UCSD-AML1 (cell line): ENCODE measurements at regions not wholly inside any gene's neighbourhood (a gene's known extent, or its start where the extent isn't known, plus 50 kb on each side); places are given as distances from the start of the nearest gene placed in this dataset.

Experiments used
- DNase-seq: peaks from one replicate; lab custom pipeline; 2025; ENCODE audit not compliant: unreplicated experiment; lab: John Stamatoyannopoulos, UW

DNA sequence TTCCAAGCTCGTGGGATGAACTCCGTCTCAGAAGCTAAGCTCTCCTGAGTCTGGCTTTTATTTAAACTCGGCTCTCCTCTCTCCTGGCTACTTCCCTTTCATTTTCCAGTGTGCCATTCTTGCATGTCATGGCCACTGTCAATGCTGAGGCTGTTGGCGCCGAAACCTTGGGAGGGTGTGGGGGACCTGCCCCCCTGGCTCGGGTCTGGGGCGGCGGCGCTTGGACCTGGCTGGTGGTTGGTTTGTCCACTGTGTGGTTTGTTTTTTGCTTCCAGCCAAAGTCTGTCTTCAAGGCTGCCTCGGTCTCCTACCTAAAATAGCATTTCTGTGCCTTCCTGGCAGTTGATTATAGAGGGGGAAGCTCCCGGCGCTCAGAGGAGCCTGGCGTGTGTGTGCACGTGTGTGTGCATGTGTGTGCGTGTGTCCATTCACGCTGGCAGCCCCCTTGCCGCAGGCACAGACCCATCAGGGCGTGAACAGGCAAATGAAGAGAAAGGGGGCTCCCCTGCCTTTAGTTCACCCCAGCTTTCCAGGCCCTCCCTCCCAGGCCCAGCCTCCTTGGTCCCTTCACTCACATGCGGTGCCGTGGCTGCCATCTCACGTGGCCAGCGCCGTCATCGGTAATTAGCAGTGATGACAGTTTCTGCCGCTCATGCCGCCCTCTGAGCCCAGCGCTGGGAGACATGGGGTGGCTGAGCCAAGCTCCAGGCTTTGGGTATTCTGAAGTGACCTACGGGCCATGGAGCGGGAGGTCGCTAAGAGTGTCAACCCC is 179.9 kb downstream of the SEC14L1 start:
- peak; percentile 45 for DNase-seq

DNA sequence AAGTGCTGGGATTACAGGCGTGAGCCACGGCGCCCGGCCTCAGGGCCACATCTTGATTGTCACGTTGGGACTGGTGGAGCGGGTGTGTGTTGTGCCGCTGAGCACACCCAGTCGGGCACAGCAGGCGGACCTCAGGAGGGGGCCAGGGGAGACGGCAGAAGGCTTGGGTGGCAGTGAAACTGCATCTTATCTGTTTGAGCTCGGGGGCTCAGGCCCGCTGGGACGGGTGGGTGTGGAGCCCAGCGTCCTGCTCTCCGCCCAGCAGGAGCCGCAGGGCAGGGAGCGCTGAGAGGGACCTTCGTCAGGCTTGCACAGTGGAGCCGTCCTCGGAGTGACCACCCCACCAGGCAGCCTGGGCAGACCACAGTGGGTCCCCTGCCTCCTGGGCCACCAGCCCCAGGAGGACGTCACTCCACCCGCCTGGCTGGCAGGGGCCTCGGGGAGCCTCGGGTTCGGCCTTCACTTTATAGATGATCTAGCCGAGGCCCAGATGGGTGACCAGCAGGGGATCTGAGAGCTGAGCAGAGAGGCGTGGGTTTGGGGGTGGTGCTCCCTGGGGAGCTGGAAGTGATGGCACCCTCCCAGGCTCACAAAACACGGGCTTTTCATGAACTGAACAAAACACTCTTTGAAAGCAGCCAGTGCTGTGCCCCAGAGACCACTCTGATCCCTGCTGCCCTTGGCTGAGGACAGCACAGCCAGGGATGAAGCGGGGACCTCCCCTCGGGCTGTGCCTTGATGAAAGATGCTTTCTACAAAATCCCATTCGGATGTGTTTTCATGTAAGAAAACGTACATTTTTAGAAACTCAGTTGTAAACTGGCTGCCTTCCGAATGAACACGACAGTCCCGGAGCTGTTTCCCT is 181.1 kb downstream of the SEC14L1 start:
- no peak for DNase-seq

DNA sequence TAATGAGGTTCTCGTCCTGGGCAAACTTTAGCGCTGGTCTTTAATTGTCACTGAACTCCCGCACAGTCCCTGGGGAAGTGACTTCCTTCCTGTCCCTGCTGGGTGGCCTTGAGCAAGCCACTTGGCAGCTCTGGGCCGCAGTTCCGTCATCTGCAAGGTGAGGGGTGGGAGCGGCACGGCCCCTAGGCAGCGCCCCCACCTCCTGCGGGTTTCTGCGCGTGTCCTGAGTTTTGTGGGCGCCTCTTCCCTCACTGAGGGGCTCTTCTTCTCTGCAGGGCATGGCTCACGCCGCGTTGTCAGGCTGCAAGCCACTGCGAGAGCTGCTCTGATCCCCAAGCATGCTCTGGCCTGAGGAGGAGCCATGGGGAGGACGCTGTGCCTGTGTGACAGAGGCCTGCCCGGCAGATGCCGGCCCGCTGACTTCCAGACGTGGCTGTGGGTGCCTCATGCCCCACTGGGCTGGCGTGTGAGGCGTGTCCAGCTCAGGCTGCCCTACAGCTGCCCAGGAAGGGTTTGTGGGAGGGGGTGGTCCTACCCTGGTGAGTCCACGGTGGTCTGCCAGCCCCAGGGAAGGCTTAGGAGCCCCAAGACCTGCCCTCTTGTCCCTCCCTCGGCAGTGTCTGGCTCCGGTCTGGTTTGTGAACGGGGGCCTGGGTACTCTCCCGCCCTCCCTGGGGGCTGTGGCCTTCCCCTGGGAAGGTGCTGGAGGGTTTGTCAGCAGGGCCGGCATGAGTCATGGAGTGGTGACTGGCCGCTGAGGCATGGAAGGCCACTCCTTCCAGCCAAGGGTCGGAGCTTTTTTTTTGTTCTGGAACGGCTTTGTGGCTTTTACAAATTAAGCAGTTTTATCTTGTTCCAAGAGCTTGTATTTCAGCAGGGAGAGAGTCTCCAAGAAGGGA is 182.0 kb downstream of the SEC14L1 start:
- DNase-seq, result peak; percentile 65

DNA sequence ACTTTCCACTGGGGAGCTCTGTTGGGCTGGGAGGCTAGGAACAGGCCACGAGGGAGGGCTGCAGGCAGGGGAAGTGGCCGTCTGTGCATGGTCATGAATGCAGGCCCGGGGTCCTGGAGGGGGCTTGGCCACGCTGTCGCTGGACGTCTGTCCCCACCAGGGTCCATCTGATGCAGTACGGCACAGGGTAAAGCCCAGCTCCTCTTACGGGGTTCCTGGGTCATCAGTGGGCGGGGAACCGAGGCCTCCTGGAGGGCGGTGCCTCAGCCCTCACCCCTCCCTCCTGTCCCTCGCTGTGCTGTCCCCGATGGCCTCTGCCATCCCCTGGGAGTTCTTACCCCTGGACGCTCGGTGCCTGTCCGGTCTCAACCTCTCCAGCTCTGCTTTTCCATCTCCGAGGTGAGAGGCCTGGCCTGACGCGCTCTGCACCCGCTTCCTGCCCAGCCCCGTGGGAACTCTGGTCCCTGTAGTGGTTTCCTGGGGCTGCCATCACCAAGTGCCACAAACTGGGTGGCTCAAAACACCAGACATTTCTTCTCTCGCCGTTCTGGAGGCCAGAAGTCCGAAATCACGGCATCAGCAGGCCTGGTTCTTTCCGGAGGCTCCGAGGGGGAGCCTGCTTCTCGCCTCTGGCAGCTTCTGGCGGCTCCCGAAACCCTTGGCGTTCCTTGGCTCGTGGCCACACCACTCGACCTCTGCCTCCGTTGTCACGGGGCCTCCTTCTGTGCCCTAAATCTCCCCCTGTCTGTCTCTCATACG is 182.8 kb downstream of the SEC14L1 start:
- DNase-seq, result peak; percentile 59

DNA sequence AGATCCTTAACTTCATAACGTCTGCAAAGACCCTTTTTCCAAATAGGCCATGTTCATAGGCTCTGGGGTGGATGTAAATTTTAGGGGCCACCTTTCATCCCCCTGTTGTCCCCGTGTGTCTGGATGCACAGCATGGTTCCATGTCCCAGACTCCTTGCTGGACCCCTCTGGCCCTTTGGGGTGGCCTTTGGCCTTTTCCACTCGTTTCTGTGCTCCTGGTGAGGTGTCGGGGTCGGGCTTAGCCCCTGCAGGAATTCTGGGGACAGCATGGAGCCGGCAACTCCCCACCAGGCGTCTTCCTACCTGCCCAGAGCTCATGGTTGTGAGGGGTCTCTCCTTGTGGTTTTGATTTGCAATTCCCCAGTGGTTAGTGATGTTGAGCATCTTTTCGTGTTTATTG is 183.5 kb downstream of the SEC14L1 start:
- no peak for DNase-seq

DNA sequence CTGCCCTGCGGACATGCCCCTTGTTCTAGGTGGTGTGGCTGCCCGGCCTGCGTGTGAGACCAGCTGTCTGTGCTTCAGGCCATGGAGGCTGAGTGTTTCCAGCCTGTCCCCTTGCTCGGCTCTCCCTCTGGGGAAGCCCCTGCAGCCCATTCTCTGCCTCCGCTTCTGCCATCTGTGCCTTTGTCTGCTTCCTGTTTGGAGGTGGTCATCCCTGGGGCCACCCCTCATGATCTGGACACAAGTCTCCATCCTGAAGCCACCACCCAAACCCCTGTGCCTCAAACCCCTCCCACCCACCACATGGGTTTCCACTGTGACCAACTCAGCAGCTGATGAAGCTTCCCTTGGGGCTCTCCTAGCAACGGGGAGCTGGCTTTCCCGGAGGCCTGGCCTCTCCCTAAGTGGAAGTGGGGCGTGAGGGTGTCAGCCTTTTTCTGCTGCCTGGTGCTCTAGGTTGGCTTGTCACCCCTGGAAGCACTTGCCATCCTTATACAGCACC is 184.9 kb downstream of the SEC14L1 start:
- no peak for DNase-seq

DNA sequence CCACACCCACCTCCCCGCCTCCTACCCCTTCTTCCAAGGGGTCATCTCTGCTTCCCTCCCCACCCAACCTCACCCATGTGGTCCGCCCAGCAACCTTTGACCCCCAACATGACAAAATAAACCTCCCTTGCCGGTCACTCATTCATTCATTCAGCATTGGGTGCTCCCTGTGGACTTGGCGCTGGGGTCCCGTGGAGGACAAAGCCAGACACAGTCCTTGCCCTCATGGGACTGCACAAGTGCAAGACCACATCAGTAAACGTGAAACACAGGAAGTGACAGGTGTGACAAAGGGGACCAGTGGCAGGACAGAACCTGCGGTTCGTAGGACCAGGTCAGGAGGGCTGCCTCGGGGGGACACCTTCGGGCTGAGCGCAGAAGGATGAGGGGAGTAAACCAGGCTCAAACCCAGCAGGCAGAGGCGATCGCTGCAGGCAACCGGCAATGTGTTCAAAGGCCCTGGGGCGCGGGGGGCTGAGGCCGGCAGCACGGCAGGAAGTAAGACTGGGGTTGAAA is 185.4 kb downstream of the SEC14L1 start:
- no peak for DNase-seq

DNA sequence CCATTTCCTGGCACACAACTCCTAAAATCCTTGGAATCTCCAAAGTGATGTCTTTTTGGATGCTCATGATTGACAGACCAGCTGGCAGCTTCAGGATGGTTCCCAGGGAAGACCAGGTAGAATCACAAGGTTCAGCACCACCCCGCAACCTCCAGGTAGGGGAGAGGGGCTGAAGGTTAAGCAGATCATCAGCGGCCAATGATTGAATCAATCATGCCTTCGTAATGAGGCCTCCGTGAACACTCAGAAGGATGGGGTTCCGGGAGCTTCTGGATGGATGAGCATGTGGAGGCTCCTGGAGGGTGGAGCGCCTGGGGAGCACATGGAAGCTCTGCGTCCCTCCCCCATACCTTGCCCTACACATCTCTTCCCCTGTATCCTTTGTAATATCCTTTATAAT is 185.9 kb downstream of the SEC14L1 start:
- DNase-seq, result no peak

DNA sequence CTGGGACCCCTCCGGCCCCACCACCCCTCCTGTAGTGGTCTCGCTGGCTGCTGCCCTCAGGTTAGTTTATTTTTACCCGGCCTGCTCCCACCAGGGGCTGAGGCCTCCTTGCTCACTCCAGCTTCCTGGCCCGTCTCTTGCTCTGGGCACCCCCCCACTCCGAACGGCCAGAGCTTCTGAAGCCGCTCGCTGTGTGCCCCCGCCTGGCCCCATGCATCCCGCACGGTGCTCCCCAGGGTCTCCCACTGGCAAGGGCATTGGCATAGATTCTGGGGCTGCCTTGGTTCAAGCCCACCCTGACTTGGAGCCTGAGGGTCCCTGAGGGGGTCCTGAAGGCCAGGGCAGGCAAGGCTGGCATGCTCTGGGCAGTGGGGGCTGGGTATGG is 186.4 kb downstream of the SEC14L1 start:
- no peak for DNase-seq

DNA sequence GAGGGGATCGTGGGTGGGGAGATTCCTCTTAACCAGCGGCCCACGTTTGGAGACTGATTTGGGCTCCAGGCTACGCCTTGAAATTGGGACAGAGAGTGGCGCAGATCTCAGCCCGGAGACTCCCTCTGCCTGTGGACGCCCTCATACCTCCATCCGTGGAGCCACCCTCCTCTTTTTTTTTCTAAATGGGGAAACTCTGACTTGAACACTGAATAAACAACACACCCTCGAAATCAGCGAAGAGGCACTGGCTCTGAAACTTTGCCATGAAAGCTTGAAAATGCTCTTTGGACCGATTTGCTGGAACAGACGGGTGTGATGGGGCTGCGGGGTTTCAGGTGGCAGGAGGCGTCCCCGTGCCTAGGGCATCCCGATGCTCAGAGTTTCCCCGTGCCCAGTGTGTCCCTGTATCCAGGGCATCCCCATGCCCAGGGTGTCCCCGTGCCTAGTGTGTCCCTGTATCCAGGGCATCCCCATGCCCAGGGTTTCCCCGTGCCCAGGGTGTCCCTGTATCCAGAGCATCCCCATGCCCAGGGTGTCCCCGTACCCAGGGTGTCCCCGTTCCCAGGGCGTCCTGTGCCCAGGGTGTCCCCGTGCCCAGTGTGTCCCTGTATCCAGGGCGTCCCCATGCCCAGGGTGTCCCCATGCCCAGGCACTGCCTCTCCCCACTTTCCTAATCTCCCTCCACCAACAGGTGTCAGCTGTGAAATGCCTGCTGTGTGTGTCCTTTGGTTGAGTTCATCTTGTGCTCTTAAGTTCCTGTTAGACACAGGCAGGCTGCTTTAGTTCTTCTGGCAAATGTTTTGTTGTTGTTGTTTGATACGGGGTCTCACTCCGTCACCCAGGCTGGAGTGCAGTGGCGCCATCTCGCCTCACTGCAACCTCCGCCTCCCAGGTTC is 187.0 kb downstream of the SEC14L1 start:
- no peak for DNase-seq

DNA sequence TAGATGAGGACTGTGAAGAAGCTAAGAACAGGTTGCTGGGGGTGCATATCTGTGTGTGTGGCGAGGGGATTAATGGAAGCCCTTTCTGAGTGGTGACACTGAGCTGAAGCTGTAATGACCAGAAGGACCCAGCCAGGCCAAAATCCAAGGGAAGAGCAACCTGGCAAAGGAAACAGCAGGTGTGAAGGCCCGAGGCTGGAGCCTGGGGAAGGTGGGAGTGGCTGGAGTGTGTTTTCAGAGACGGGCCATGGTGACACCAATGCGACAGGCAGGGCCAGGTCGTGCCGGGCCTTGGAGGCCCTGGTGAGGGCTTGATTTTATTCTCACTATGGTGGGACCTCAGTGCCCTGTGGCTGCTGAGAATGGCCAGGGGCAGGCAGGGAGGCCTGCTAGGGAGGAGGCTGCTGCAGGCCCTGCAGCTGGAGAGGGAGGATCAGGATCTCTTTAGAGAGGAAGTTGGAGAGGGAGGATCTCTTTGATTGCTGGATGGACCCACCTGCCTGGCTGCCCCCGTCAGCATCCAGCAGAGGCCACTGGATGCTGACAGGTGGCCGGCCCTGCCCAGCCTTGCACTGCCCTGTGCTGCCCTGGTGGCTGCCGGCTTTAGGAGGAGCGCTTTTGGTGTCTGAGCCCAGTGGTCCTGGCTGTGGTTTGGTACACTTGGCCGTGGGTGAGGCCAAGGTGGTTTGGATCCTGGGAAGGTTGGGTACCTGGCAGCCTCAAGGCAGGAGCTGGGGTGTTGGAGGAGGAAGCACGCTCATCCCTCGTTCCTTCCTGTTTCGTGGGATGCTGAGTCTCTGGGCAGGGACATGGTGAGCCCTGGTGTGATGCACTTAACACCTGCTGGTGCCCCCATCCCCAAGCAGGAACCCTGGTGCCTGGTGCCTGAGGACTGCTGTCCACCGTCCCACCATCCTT is 188.3 kb downstream of the SEC14L1 start:
- no peak for DNase-seq

DNA sequence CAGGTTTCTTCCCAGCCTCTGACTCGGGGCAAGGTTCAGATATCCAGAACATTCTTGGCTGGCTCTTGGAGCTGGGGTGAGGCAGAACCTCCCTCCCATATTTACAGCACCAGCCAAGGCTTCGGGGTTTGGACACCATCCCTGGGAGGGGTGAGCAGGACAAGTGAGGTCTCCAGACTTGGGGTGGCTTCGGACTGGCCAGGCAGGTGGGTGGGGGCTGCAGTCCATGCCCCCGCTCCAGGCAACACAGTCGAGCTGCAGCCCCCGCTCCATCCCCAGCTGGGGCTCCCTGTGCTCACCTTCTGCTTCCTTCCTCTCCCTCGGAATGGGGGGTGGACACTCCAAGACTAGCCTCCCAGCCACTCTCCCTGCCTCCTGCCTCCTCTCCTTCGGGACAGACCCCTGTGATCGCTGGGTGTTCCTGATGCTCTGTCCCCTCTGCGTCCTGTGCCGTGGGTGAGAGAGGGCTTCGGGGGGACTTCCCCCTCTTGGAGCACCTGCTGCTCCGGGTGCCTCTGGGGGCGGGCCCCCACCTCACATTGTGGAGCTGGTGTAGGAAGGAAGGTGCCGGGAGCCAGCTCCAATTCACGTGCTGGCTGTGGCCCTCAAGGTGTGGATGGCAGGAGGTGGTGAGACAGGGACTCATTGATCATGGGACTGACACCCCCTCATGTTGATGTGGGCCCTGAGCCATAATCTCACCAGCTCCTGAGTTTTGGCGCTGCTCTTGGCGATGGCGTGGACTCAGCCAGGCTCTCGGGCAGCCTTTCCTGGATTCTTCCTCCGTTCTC is 189.2 kb downstream of the SEC14L1 start:
- DNase-seq, result no peak

DNA sequence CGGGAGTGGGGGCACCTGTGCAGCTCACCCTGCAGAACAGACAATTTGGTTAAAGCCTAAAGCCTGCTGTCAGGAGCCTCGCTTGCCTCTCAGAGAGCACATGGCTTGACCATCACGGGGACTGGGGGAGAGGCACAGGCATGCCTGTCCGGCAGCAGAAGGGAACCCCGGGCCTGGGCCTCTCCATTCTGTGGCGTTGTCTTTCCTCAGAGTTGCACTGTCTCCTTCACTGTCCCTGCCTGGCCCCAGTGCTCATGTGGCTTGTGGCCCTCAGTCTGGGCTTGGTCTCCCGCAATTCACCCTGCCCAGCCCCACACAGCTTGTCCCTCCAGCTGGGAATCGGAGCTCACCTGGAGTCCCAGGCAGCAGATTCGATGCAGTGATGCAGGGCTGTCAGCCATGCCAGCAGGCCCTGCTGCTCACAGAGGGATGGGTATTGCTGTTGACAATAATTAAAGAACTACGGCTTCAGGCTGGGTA is 189.9 kb downstream of the SEC14L1 start:
- no peak for DNase-seq

DNA sequence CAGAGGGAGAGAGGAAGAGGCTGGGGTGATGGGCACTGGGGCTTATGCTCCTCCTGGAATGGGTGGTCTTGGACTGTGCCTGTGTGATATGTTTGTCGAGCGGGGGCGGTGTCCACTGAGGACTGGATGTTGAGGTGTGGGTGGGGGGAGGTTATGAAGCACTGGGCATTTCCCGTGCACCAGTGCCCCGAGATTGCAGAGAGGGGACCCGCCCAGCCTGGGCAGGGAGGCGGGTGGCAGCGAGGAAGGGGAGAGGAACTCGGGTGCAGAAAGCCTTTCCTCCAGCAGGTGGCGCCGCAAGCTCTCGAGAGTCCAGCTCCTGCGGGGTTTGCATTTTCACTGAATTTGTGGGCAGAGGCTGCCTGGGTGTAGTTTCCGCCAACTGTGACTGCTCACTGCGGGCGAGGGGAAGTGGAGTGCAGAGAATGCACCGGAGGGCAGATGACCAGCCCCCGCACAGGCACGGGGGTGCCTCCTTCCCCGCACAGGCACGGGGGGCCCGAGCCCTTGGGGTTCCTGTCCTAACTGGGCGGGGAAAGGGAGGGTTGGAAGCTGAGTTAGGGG is 190.6 kb downstream of the SEC14L1 start:
- DNase-seq, result peak; percentile 90

DNA sequence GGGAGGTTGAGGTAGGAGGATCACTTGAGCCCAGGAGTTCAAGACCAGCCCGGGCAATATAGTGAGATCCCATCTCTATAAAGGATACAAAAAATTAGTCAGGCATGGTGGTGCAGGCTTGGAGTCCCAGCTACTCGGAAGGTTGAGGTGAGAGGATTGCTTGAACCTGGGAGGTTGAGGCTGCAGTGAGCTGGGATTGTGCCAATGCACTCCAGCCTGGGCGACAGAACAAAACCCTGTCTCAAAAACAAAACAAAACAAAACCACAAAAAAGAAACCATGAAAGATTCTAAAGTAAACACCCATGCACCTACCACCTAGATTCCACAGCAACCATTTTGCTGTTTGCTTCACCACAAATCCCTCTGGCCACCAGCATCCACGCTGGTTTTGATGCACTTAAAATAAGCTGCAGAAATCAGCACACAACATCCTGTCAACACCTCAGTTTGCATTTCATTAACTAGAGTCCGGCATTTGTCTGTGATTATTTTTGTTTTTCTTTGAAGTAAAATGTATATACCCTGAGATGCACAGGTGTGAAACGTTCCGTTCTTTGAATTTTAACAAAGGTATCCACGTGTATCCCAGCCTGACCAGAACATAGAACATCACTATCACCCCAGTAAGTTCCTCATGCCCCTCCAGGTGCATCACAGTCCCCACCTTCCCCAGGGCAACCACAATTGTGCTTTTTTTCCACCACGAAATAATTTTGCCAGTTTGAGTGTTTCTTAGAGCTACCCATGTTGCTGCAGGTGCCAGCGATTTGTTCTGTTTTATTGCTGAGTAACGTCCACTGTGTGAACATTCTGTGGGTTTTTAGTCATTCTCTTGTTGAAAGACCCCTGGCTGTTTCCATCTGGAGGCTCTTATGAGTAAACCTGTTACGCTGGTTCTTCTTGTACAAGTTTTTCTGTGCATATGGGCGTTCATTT is 191.5 kb downstream of the SEC14L1 start:
- DNase-seq, result no peak
